ENCODE measurements at regions not wholly inside any gene's neighbourhood (a gene's known extent, or its start where the extent isn't known, plus 50 kb on each side); places are given as distances from the start of the nearest gene placed in this dataset.
"Not testable (repeated sequence)": the region's sequence is repeated elsewhere in the genome, so short reads cannot be mapped to it uniquely, and the experiment has no call there.

- DNase-seq (ENCODE audit: low spot score) = no peak
These were observed 55.3 kb upstream of the NRBF2 start for GRCh38 chr10:63077800-63078199.

GRCh38 chr10:63072951-63073350 lies 60.2 kb upstream of the NRBF2 start:
- peak; percentile 72 for DNase-seq (ENCODE audit: low spot score)

- no peak for DNase-seq (ENCODE audit: low spot score)
These were observed 62.0 kb upstream of the NRBF2 start for GRCh38 chr10:63071145-63071544.

GRCh38 chr10:63069318-63069717 lies 63.8 kb upstream of the NRBF2 start:
- DNase-seq (ENCODE audit: low spot score) = no peak

- no peak for DNase-seq (ENCODE audit: low spot score)
These were observed 64.9 kb upstream of the NRBF2 start for GRCh38 chr10:63068246-63068645.

GRCh38 chr10:63066606-63067005 lies 66.5 kb upstream of the NRBF2 start:
- DNase-seq (ENCODE audit: low spot score) = no peak

GRCh38 chr10:63064706-63065105 lies 68.4 kb upstream of the NRBF2 start:
- DNase-seq (ENCODE audit: low spot score) = no peak

- no peak for DNase-seq (ENCODE audit: low spot score)
These were observed 74.9 kb upstream of the NRBF2 start for GRCh38 chr10:63058236-63058635.

- no peak for DNase-seq (ENCODE audit: low spot score)
These were observed 75.6 kb upstream of the NRBF2 start for GRCh38 chr10:63057509-63057908.

- no peak for DNase-seq (ENCODE audit: low spot score)
These were observed 77.4 kb upstream of the NRBF2 start for GRCh38 chr10:63055705-63056104.

- no peak for DNase-seq (ENCODE audit: low spot score)
These were observed 78.1 kb upstream of the NRBF2 start for GRCh38 chr10:63054889-63055611.

- no peak for DNase-seq (ENCODE audit: low spot score)
These were observed 81.0 kb upstream of the NRBF2 start for GRCh38 chr10:63052083-63052482.

- DNase-seq (ENCODE audit: low spot score) = no peak
These were observed 90.9 kb upstream of the NRBF2 start for GRCh38 chr10:63042256-63042655.

- not testable (repeated sequence) for DNase-seq (ENCODE audit: low spot score)
These were observed 99.4 kb upstream of the NRBF2 start for GRCh38 chr10:63033616-63034185.

- DNase-seq (ENCODE audit: low spot score) = no peak
These were observed 102.6 kb upstream of the NRBF2 start for GRCh38 chr10:63030536-63030935.

- no peak for DNase-seq (ENCODE audit: low spot score)
These were observed 105.6 kb upstream of the NRBF2 start for GRCh38 chr10:63027531-63027930.

GRCh38 chr10:63021225-63021624 lies 111.9 kb upstream of the NRBF2 start:
- no peak for DNase-seq (ENCODE audit: low spot score)

- DNase-seq (ENCODE audit: low spot score) = no peak
These were observed 119.4 kb upstream of the NRBF2 start for GRCh38 chr10:63013755-63014154.

GRCh38 chr10:63012623-63013022 lies 120.5 kb upstream of the NRBF2 start:
- DNase-seq (ENCODE audit: low spot score) = no peak

GRCh38 chr10:63010203-63010602 lies 122.9 kb upstream of the NRBF2 start:
- no peak for DNase-seq (ENCODE audit: low spot score)

GRCh38 chr10:63008491-63008890 lies 124.6 kb upstream of the NRBF2 start:
- DNase-seq (ENCODE audit: low spot score) = no peak

- no peak for DNase-seq (ENCODE audit: low spot score)
These were observed 126.0 kb upstream of the NRBF2 start for GRCh38 chr10:63007112-63007511.

GRCh38 chr10:63005246-63005645 lies 127.9 kb upstream of the NRBF2 start:
- peak; percentile 30 for DNase-seq (ENCODE audit: low spot score)

- no peak for DNase-seq (ENCODE audit: low spot score)
These were observed 129.2 kb upstream of the NRBF2 start for GRCh38 chr10:63003816-63004453.

Data from kidney tubule cell (primary cell).